A549 (cell line): ENCODE measurements at regions not wholly inside any gene's neighbourhood (a gene's known extent, or its start where the extent isn't known, plus 50 kb on each side); places are given as distances from the start of the nearest gene placed in this dataset.

Experiments
- ATAC-seq, 2 experiments: fragments of 200-7000 bp in 1 of 2; fragments of >200 bp in 1 of 2; cut with Nextera tagmentation in 1 of 2; cut with Tn5 transposase in 1 of 2; 3 replicates each; pipeline versions ENCODE4 v1.8.0 to v1.9.1; 2018 to 2020; ENCODE audit warnings: mild to moderate bottlenecking in 1 of 2, moderate library complexity in 1 of 2
- CTCF ChIA-PET: fragments of 300-600 bp; sonication (Branson Sonifier 250); formaldehyde crosslinking; extraction: SDS; loops from one replicate; lab custom pipeline; 2021; ENCODE audit warnings: antibody characterized with exemption, inconsistent platforms; lab: Yijun Ruan, JAX
- POLR2A ChIA-PET: fragments of 350-600 bp; formaldehyde crosslinking; extraction: SDS; loops from one replicate; lab custom pipeline; 2021; ENCODE audit warnings: antibody characterized with exemption, inconsistent platforms; lab: Yijun Ruan, JAX
- DNase-seq, 2 experiments: peaks; one replicate each; pipeline versions ENCODE4 v3.0.0 to v3.0.0-alpha.2; 2011 to 2016; ENCODE audit warnings: low read depth in 1 of 2, low spot score in 1 of 2
- FAIRE-seq: peaks from 2 replicates; lab custom pipeline; 2011; peaks lifted over from hg19 to GRCh38; lab: Jason Lieb, UNC
- H3K27ac ChIP-seq, 2 experiments: fragments of >200 bp; sonication (Bioruptor Twin); formaldehyde crosslinking; 3 replicates each; pipeline ENCODE4 v1.5.1; 2016 to 2017
- H3K4me1 ChIP-seq: fragments of >200 bp; sonication (Bioruptor Twin); formaldehyde crosslinking; 3 replicates; pipeline ENCODE4 v1.6.1; 2016
- H3K4me2 ChIP-seq: fragments of >200 bp; sonication (Bioruptor Twin); formaldehyde crosslinking; 3 replicates; pipeline ENCODE4 v1.6.1; 2016
- H3K4me3 ChIP-seq: fragments of >200 bp; sonication (Bioruptor Twin); formaldehyde crosslinking; 3 replicates; pipeline ENCODE4 v1.5.1; 2016
- H3K9me3 ChIP-seq: fragments of >200 bp; sonication (Bioruptor Twin); formaldehyde crosslinking; 3 replicates; pipeline ENCODE4 v1.6.1; 2016
- BHLHE40 ChIP-seq: IDR thresholded peaks from 2 replicates; pipeline ENCODE4 v1.6.1; 2012; ENCODE audit warnings: low read depth, low read length, inconsistent platforms
- CBX2 ChIP-seq: fragments of 200-600 bp; sonication (generic); IDR thresholded peaks from 2 replicates; pipeline ENCODE4 v1.6.1; 2016; ENCODE audit warnings: low read depth, mild to moderate bottlenecking, borderline replicate concordance
- CHD2 ChIP-seq: fragments of 150-350 bp; IDR thresholded peaks from 2 replicates; pipeline ENCODE4 v1.6.1; 2014; ENCODE audit warnings: low read length; ENCODE audit not compliant: partially characterized antibody
- EHMT2 ChIP-seq: fragments of 200-600 bp; sonication (generic); IDR thresholded peaks from 2 replicates; pipeline ENCODE4 v1.6.1; 2016; ENCODE audit warnings: antibody characterized with exemption, low read depth, mild to moderate bottlenecking, moderate library complexity
- EP300 ChIP-seq, 2 experiments: fragments of >200 bp; sonication (Bioruptor Twin); formaldehyde crosslinking; IDR thresholded peaks; 2 replicates in 1 of 2; 3 replicates in 1 of 2; pipeline ENCODE4 v1.6.1; 2016 to 2017
- ESRRA ChIP-seq: fragments of 150-350 bp; IDR thresholded peaks from 2 replicates; pipeline ENCODE4 v1.6.1; 2014; ENCODE audit warnings: mild to moderate bottlenecking, low read length, borderline replicate concordance
- FOXS1 ChIP-seq: fragments of 250-450 bp; sonication (Bioruptor Pico); IDR thresholded peaks from 2 replicates; pipeline ENCODE4 v1.5.0; 2020; ENCODE audit warnings: mild to moderate bottlenecking, moderate library complexity
- HES2 ChIP-seq: fragments of >200 bp; sonication (Bioruptor Twin); formaldehyde crosslinking; IDR thresholded peaks from 2 replicates; pipeline ENCODE4 v1.6.1; 2016
- HEYL ChIP-seq: fragments of 250-450 bp; sonication (Bioruptor Pico); IDR thresholded peaks from 2 replicates; pipeline ENCODE4 v1.8.0; 2021; ENCODE audit warnings: mild to moderate bottlenecking, moderate library complexity
- HMGXB4 ChIP-seq: fragments of 250-450 bp; sonication (Bioruptor Pico); IDR thresholded peaks from 2 replicates; pipeline ENCODE4 v1.5.0; 2021; ENCODE audit warnings: mild to moderate bottlenecking, moderate library complexity, borderline replicate concordance
- HOXA7 ChIP-seq: fragments of 250-450 bp; sonication (Bioruptor Pico); IDR thresholded peaks from 2 replicates; pipeline ENCODE4 v1.5.0; 2020; ENCODE audit warnings: mild to moderate bottlenecking, moderate library complexity
- MYC ChIP-seq: IDR thresholded peaks from 2 replicates; pipeline ENCODE4 v1.6.1; 2012; ENCODE audit warnings: mild to moderate bottlenecking, inconsistent platforms, low read length, improper control_type of control experiment, borderline replicate concordance
- RARB ChIP-seq: fragments of 250-450 bp; sonication (Bioruptor Pico); IDR thresholded peaks from 2 replicates; pipeline ENCODE4 v1.8.0; 2021; ENCODE audit warnings: mild to moderate bottlenecking, moderate library complexity
- RCOR1 ChIP-seq: fragments of 150-350 bp; IDR thresholded peaks from 2 replicates; pipeline ENCODE4 v1.6.1; 2014; ENCODE audit warnings: antibody characterized with exemption, low read length, low read depth
- RNF2 ChIP-seq: fragments of 200-600 bp; sonication (generic); IDR thresholded peaks from 2 replicates; pipeline ENCODE4 v1.6.1; 2016; ENCODE audit warnings: low read depth, mild to moderate bottlenecking, antibody characterized with exemption, moderate library complexity, borderline replicate concordance
- SREBF2 ChIP-seq: fragments of 450-650 bp; IDR thresholded peaks from 2 replicates; pipeline ENCODE4 v1.6.1; 2014; ENCODE audit warnings: mild to moderate bottlenecking, moderate library complexity
- ZFP36 ChIP-seq: fragments of 450-650 bp; IDR thresholded peaks from 2 replicates; pipeline ENCODE4 v1.6.1; 2014; ENCODE audit warnings: borderline replicate concordance; ENCODE audit not compliant: partially characterized antibody
- ZNF302 ChIP-seq: fragments of 250-450 bp; sonication (Bioruptor Pico); IDR thresholded peaks from 2 replicates; pipeline ENCODE4 v1.9.0; 2021; ENCODE audit warnings: inconsistent platforms, mild to moderate bottlenecking, moderate library complexity
- WGBS: methylation state at CpG from one replicate; pipeline ENCODE4 v1.1.6; 2017; ENCODE audit errors: missing lambda C conversion rate; 5-methylcytosine and 5-hydroxymethylcytosine counted together
- TF ChIP-seq, protein P1 (sequence below): fragments of 200-600 bp; sonication (generic); IDR thresholded peaks from 2 replicates; pipeline ENCODE4 v1.6.1; 2016; ENCODE audit warnings: antibody characterized with exemption, mild to moderate bottlenecking, moderate library complexity
- TF ChIP-seq, protein P2 (sequence below): IDR thresholded peaks from 2 replicates; pipeline ENCODE4 v1.6.1; 2012
- TF ChIP-seq, protein P3 (sequence below): fragments of 450-650 bp; IDR thresholded peaks from 2 replicates; pipeline ENCODE4 v1.6.1; 2014; ENCODE audit warnings: antibody characterized with exemption

DNA sequence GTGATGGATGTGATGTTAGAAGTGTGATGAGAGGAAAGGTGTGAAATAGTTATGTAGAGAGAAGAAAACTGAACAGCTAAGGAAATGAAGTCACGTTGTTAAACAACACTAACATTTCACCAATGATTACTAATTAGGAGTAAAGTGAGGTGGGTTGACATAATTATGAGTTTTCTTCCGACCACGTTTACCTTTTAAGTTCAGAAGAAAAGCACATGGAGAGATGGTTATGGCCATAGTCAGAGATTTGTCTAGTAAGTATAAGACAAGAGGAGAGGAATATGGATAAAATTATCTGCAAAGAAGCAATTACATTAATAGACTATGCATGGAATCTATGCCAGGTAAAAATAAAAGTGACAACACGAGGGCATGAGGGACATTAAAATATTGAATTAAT is 551.3 kb upstream of the TECRL start (continued):
- no peak for TF ChIP-seq RARB
- TF ChIP-seq ZNF302, result no peak

DNA sequence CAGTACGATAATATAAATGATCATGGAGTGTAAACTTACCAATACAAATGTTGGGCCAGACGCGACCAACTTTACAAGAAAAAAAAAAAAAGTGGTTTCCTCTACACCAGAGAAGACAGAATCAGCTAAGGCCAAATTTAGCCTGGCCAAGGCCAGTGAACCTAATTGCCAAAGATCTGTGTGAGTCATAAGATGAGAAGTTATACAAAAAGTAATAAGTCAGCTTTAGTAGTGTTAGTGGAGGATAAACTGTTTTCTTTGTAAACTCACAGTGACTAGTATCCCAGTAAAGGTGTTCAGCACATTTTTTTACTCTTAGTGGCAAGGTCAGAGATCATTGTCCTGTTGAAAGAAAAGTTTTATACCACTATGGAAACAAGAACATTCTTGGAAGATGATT is 531.4 kb upstream of the TECRL start:
- FAIRE-seq, result no peak
- no peak for DNase-seq
- Histone ChIP-seq H3K4me2 (no peak overlapping the region), H3K9me3 (no peaks in the 10 kb centered on the region), H3K4me3 (no peak overlapping the region), H3K4me1 (no peaks in the 10 kb centered on the region), H3K27ac (no peak overlapping the region)
- POLR2A ChIA-PET, result no interaction called here
- ATAC-seq, result no peak
- no peak for TF ChIP-seq MYC
- TF ChIP-seq, protein P1, sequence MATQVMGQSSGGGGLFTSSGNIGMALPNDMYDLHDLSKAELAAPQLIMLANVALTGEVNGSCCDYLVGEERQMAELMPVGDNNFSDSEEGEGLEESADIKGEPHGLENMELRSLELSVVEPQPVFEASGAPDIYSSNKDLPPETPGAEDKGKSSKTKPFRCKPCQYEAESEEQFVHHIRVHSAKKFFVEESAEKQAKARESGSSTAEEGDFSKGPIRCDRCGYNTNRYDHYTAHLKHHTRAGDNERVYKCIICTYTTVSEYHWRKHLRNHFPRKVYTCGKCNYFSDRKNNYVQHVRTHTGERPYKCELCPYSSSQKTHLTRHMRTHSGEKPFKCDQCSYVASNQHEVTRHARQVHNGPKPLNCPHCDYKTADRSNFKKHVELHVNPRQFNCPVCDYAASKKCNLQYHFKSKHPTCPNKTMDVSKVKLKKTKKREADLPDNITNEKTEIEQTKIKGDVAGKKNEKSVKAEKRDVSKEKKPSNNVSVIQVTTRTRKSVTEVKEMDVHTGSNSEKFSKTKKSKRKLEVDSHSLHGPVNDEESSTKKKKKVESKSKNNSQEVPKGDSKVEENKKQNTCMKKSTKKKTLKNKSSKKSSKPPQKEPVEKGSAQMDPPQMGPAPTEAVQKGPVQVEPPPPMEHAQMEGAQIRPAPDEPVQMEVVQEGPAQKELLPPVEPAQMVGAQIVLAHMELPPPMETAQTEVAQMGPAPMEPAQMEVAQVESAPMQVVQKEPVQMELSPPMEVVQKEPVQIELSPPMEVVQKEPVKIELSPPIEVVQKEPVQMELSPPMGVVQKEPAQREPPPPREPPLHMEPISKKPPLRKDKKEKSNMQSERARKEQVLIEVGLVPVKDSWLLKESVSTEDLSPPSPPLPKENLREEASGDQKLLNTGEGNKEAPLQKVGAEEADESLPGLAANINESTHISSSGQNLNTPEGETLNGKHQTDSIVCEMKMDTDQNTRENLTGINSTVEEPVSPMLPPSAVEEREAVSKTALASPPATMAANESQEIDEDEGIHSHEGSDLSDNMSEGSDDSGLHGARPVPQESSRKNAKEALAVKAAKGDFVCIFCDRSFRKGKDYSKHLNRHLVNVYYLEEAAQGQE, result no peak
- TF ChIP-seq, protein P2, sequence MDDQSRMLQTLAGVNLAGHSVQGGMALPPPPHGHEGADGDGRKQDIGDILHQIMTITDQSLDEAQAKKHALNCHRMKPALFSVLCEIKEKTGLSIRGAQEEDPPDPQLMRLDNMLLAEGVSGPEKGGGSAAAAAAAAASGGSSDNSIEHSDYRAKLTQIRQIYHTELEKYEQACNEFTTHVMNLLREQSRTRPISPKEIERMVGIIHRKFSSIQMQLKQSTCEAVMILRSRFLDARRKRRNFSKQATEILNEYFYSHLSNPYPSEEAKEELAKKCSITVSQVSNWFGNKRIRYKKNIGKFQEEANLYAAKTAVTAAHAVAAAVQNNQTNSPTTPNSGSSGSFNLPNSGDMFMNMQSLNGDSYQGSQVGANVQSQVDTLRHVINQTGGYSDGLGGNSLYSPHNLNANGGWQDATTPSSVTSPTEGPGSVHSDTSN, result no peak
- TF ChIP-seq HMGXB4 (CRISPR knock-in tag), result no peak
- no peak for TF ChIP-seq RCOR1
- TF ChIP-seq ZFP36, result no peak
- TF ChIP-seq EP300 (IDR thresholded peaks at IDR 0.05), result no peak
- TF ChIP-seq HOXA7, result no peak
- no peak for TF ChIP-seq RNF2
- TF ChIP-seq HES2, result no peak
- no peak for TF ChIP-seq SREBF2
- no peak for TF ChIP-seq HEYL (CRISPR knock-in tag)
- no peak for TF ChIP-seq ESRRA
- TF ChIP-seq EHMT2, result no peak
- no peak for TF ChIP-seq CBX2
- TF ChIP-seq CHD2, result no peak
- no peak for TF ChIP-seq FOXS1
- TF ChIP-seq BHLHE40, result no peak
- TF ChIP-seq, protein P3, sequence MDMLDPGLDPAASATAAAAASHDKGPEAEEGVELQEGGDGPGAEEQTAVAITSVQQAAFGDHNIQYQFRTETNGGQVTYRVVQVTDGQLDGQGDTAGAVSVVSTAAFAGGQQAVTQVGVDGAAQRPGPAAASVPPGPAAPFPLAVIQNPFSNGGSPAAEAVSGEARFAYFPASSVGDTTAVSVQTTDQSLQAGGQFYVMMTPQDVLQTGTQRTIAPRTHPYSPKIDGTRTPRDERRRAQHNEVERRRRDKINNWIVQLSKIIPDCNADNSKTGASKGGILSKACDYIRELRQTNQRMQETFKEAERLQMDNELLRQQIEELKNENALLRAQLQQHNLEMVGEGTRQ, result no peak
- CTCF ChIA-PET, result no interaction called here
- WGBS, result 29% methylated on average over 3 of the region's 3 CpGs
